22Rv1 (cell line): ENCODE measurements at regions not wholly inside any gene's neighbourhood (a gene's known extent, or its start where the extent isn't known, plus 50 kb on each side); places are given as distances from the start of the nearest gene placed in this dataset.

Experiments used
- CTCF ChIP-seq: fragments of 450-650 bp; IDR thresholded peaks from 2 replicates; pipeline ENCODE4 v1.5.1; 2017; ENCODE audit warnings: mild to moderate bottlenecking
- ZFX ChIP-seq: fragments of 450-650 bp; IDR thresholded peaks from 2 replicates; pipeline ENCODE4 v1.6.1; 2017; ENCODE audit warnings: antibody characterized with exemption, borderline replicate concordance

GRCh38 chr13:105894697-105895096 lies 640.8 kb downstream of the EFNB2 start:
- TF ChIP-seq CTCF (no peak), ZFX (no peak)
